Colonic mucosa (tissue), 4 donors: ENCODE measurements at regions not wholly inside any gene's neighbourhood (a gene's known extent, or its start where the extent isn't known, plus 50 kb on each side); places are given as distances from the start of the nearest gene placed in this dataset.

Experiments used
- DNase-seq: peaks from one replicate; pipeline ENCODE4 v3.0.0-alpha.2; 2020
- H3K27ac ChIP-seq: fragments of 200-600 bp; one replicate; pipeline ENCODE4 v1.8.0; 2021
- H3K27me3 ChIP-seq: fragments of 200-600 bp; one replicate; pipeline ENCODE4 v1.8.0; 2021
- H3K36me3 ChIP-seq: fragments of 200-600 bp; one replicate; pipeline ENCODE4 v1.8.0; 2021
- H3K4me1 ChIP-seq: fragments of 200-600 bp; one replicate; pipeline ENCODE4 v1.8.0; 2021; ENCODE audit warnings: mild to moderate bottlenecking
- H3K4me3 ChIP-seq: fragments of 200-600 bp; one replicate; pipeline ENCODE4 v1.8.0; 2021
- H3K9ac ChIP-seq, 2 donors: one replicate each; pipeline ENCODE4 v1.7.0; 2013; ENCODE audit warnings: control low read depth in 2 of 2, low read depth in 2 of 2, low read length in 2 of 2
- H3K9me3 ChIP-seq: fragments of 200-600 bp; one replicate; pipeline ENCODE4 v1.8.0; 2021
- intact Hi-C: fragments of 100-400 bp; cut with DNase I; formaldehyde crosslinking; loops from one replicate; pipeline ENCODE4 v1.14.1; 2022
- TF ChIP-seq, protein P1 (sequence below): fragments of 200-600 bp; IDR thresholded peaks from one replicate; pipeline ENCODE4 v1.8.0; 2022; ENCODE audit warnings: antibody characterized with exemption, mild to moderate bottlenecking
- donor health status: healthy.
- donor health status: DM: no; HTN: no; CAD: no.
- donor health status: DM: no; HTN: no; CAD: no.

DNA sequence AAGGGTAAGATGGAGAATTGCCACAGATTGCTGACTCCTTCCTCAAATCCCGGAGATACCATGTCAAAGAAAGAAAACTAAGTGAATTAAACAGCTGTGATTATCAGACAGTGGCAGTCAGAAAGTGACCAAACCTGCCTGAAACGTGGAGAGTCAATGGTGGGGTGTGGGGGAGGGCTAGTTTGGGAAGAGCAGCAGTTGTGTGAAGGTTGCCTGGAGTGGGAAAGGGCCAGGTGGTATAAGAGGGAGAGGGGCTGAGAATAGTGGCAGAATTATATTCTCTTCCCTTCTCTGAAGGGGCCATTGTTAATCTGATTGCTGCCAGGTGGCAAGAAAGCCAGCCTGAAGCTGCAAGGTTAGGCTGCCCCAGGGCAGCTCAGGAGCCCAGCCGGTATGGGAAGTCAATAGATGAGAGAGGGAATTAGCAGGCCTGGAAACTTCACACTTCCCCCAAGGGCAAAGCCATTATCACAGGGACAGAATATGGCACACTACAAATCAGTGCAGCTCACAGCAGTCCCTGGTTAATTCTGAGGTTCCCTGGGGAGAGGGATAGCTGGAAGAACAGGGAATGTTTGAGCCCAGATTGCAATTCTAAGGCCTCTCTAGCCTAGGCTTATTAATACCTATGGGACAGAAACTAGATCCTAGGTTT is 83.9 kb upstream of the ITGB1 start:
- H3K9ac ChIP-seq: no peak overlapping the region
- H3K27ac ChIP-seq: no peak overlapping the region
- H3K9me3 ChIP-seq: no peaks in the 10 kb centered on the region
- no peaks in the 10 kb centered on the region for H3K27me3 ChIP-seq
- intact Hi-C loops: no loop called here
- no peaks in the 10 kb centered on the region for H3K36me3 ChIP-seq
- H3K4me3 ChIP-seq: no peak overlapping the region
- DNase-seq: no peak
- H3K4me1 ChIP-seq: no peaks in the 10 kb centered on the region
- TF ChIP-seq, protein P1, sequence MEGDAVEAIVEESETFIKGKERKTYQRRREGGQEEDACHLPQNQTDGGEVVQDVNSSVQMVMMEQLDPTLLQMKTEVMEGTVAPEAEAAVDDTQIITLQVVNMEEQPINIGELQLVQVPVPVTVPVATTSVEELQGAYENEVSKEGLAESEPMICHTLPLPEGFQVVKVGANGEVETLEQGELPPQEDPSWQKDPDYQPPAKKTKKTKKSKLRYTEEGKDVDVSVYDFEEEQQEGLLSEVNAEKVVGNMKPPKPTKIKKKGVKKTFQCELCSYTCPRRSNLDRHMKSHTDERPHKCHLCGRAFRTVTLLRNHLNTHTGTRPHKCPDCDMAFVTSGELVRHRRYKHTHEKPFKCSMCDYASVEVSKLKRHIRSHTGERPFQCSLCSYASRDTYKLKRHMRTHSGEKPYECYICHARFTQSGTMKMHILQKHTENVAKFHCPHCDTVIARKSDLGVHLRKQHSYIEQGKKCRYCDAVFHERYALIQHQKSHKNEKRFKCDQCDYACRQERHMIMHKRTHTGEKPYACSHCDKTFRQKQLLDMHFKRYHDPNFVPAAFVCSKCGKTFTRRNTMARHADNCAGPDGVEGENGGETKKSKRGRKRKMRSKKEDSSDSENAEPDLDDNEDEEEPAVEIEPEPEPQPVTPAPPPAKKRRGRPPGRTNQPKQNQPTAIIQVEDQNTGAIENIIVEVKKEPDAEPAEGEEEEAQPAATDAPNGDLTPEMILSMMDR: no peak

DNA sequence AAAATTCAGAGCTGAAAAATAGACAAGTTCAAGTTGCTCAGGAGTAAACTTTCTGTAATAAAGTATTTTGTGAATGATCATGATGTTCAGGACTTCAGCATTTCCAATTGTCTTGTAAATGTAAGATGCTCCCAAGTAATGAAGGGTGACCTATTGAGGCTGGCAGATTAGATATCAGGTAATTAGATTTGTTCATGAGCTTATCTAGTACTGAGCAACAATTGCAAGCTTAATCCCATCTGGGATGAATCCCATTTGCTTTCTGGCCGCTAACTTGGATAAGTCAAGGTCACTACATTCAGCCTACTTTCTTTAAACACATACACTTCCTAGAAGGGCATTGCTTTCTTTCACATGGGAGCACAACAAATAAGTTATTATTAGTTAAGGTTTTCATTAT is 82.4 kb upstream of the ITGB1 start:
- no peak for DNase-seq
- intact Hi-C loops: no loop called here

DNA sequence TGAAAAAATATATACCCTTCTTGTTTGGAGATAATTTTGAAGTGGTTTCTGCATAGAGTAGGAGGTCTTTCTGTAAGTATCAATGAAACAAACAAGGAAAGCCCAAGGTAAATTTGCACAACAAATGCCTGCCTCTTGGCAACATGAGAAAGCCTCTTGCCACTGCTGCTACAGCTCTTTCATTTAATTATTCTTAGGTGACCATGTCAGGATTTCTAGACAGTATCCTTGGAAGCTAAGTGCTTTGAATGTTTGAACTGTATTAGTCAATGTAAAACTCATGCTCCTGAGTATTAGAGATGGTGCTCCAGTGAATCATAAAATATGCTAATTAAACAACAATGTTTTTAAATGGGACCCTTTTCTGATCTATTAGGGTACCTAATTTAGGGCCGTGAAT is 81.2 kb upstream of the ITGB1 start:
- no peak for DNase-seq
- Histone ChIP-seq H3K36me3 (no peaks in the 10 kb centered on the region), H3K4me1 (no peaks in the 10 kb centered on the region), H3K4me3 (no peak overlapping the region), H3K9me3 (no peaks in the 10 kb centered on the region), H3K27ac (no peak overlapping the region), H3K9ac (no peak overlapping the region), H3K27me3 (no peaks in the 10 kb centered on the region)
- TF ChIP-seq, protein P1: no peak
- intact Hi-C loops: no loop called here

More for the DNA sequence above, 82.4 kb upstream of the ITGB1 start:
- no peak overlapping the region for H3K4me3 ChIP-seq
- no peaks in the 10 kb centered on the region for H3K36me3 ChIP-seq
- H3K4me1 ChIP-seq: no peaks in the 10 kb centered on the region
- H3K27ac ChIP-seq: no peak overlapping the region
- H3K9me3 ChIP-seq: no peaks in the 10 kb centered on the region
- TF ChIP-seq, protein P1: no peak
- no peak overlapping the region for H3K9ac ChIP-seq
- no peaks in the 10 kb centered on the region for H3K27me3 ChIP-seq

DNA sequence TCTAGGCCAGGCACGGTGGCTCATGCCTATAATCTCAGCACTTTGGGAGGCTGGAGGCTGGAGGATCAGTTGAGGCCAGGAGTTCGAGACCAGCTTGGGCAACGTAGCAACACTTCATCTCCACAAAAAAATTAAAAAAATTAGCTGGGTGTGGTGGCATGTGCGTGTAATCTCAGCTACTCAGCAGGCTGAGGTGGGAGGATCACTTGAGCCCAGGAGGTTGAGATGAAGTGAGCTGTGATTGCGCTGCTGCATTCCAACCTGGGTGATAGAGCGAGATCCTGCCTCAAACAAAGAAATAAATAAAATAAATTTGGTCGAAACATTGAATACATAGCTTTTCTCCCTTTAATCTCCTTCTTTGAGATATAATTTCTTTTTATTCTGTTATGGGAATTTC is 80.6 kb upstream of the ITGB1 start:
- no peaks in the 10 kb centered on the region for H3K4me1 ChIP-seq
- TF ChIP-seq, protein P1: no peak
- no peaks in the 10 kb centered on the region for H3K27me3 ChIP-seq
- H3K4me3 ChIP-seq: no peak overlapping the region
- H3K36me3 ChIP-seq: no peaks in the 10 kb centered on the region
- no peak overlapping the region for H3K9ac ChIP-seq
- no peaks in the 10 kb centered on the region for H3K9me3 ChIP-seq
- no peak for DNase-seq
- no peak overlapping the region for H3K27ac ChIP-seq
- intact Hi-C loops: no loop called here

DNA sequence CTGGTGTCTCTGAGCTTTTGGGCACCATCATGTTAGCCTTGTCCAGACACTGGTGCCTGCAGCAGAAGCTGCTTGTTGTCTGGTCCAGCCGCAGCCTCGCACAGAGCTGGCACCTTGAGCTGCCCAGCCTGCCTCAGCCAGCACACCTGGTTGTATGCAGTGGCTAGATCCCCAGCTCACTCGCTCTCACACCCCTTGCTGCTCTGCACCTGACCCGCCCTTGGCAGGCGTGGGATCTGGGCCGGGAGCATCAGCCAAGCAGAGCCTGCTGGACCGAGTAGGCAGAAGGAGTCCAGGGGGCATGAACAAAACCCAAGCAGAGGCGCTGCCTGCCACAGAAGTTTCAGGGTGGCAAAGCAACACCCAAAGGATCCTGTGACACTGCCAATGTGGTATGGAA is 79.7 kb upstream of the ITGB1 start:
- no peak overlapping the region for H3K4me3 ChIP-seq
- no peak overlapping the region for H3K9ac ChIP-seq
- DNase-seq: no peak
- no peaks in the 10 kb centered on the region for H3K27me3 ChIP-seq
- intact Hi-C loops: no loop called here
- TF ChIP-seq, protein P1: no peak
- no peaks in the 10 kb centered on the region for H3K36me3 ChIP-seq
- no peaks in the 10 kb centered on the region for H3K4me1 ChIP-seq
- H3K9me3 ChIP-seq: no peaks in the 10 kb centered on the region
- no peak overlapping the region for H3K27ac ChIP-seq
